ENCODE measurements at regions not wholly inside any gene's neighbourhood (a gene's known extent, or its start where the extent isn't known, plus 50 kb on each side); places are given as distances from the start of the nearest gene placed in this dataset.

- Histone ChIP-seq H3K9me3 (replicated peaks; ENCODE audit: control insufficient read depth, insufficient read depth, low read length) (peaks cover 12% of the 10 kb centered on the region), H3K4me3 (replicated peaks in 1 of 3; ENCODE audit: insufficient read depth in 1 of 3, low read depth in 1 of 3, low read length in 3 of 3) (no peak overlapping the region), H3K27me3 (ENCODE audit: control insufficient read depth in 2 of 2, insufficient read depth in 2 of 2, low read length in 2 of 2) (no peaks in the 10 kb centered on the region), H4K20me1 (replicated peaks; ENCODE audit: control insufficient read depth, extremely low read depth, insufficient read depth, low read length) (no peaks in the 10 kb centered on the region), H3K9ac (replicated peaks; ENCODE audit: extremely low read depth, insufficient read depth, low read length) (no peak overlapping the region), H3K36me3 (ENCODE audit: control insufficient read depth in 2 of 2, extremely low read depth in 1 of 2, insufficient read depth in 2 of 2, low read length in 2 of 2) (no peaks in the 10 kb centered on the region), H3K9me1 (replicated peaks; ENCODE audit: control insufficient read depth, extremely low read depth, insufficient read depth, low read length) (no peaks in the 10 kb centered on the region), H3K4me2 (ENCODE audit: insufficient read depth, low read length) (no peak overlapping the region), H2AFZ (ENCODE audit: low read depth, low read length) (no peak overlapping the region), H3K4me1 (ENCODE audit: control insufficient read depth, extremely low read depth, insufficient read depth, low read length) (no peaks in the 10 kb centered on the region), H3K27ac (ENCODE audit: insufficient read depth, low read depth, low read length) (no peak overlapping the region), H3K79me2 (ENCODE audit: control insufficient read depth, insufficient read depth, low read length) (no peaks in the 10 kb centered on the region)
- TF ChIP-seq GATA2 (IDR thresholded peaks at IDR 0.05; ENCODE audit: insufficient read depth, insufficient read length, low read depth, low read length): no peak
- TF ChIP-seq POLR2AphosphoS5 (IDR thresholded peaks at IDR 0.05; ENCODE audit: insufficient read depth, low read depth, low read length): no peak
- TF ChIP-seq MYC (IDR thresholded peaks at IDR 0.05; ENCODE audit: low read depth, low read length): no peak
- no peak for TF ChIP-seq CTCF (IDR thresholded peaks at IDR 0.05; ENCODE audit: extremely low read depth in 1 of 2, insufficient read depth in 1 of 2, low read depth in 1 of 2, low read length in 2 of 2)
- no peak for TF ChIP-seq POLR2A (IDR thresholded peaks at IDR 0.05; ENCODE audit: low read depth, low read length)
- TF ChIP-seq JUN (IDR thresholded peaks at IDR 0.05; ENCODE audit: borderline replicate concordance, insufficient read depth, insufficient read length, low read depth): no peak
- TF ChIP-seq, protein P1, sequence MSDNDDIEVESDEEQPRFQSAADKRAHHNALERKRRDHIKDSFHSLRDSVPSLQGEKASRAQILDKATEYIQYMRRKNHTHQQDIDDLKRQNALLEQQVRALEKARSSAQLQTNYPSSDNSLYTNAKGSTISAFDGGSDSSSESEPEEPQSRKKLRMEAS (IDR thresholded peaks at IDR 0.05; ENCODE audit: insufficient read depth, insufficient read length): no peak
- TF ChIP-seq FOS (IDR thresholded peaks at IDR 0.05; ENCODE audit: borderline replicate concordance, insufficient read depth, low read length): no peak
- TF ChIP-seq EZH2 (IDR thresholded peaks at IDR 0.05; ENCODE audit: borderline replicate concordance, low read depth, low read length, severe bottlenecking): no peak
- dilution Hi-C loops (cut with MboI; ENCODE audit: extremely low pct_ligation_motif_present, low sequenced_read_pairs): no loop called here
- DNase-seq (ENCODE audit: low read depth, low spot score): no peak
- ChIA-PET POLR2A (no interaction called here), CTCF (no interaction called here)
- FAIRE-seq: no peak
- no TSS peak for BruUV-seq (replicated peaks)
- intact Hi-C loops (cut with micrococcal nuclease): no loop called here
Observed at GRCh38 chr5:5011151-5011550, 129.0 kb upstream of the ADAMTS16 start.
